GM21360 (cell line): ENCODE measurements at regions not wholly inside any gene's neighbourhood (a gene's known extent, or its start where the extent isn't known, plus 50 kb on each side); places are given as distances from the start of the nearest gene placed in this dataset.
"Not testable (repeated sequence)": the region's sequence is repeated elsewhere in the genome, so short reads cannot be mapped to it uniquely, and the experiment has no call there.

ENCODE experiments used
- ATAC-seq: cut with Tn5 transposase; IDR thresholded peaks from one replicate; pipeline ENCODE4 v1.9.1; 2021; ENCODE audit warnings: mild to moderate bottlenecking, moderate library complexity; ENCODE audit not compliant: unreplicated experiment

GRCh38 chr10:2222631-2223030 lies 485.3 kb upstream of the ADARB2 start:
- no peak for ATAC-seq

- no peak for ATAC-seq
Measured at GRCh38 chr10:2214805-2215204, 477.5 kb upstream of the ADARB2 start.

- ATAC-seq = no peak
Measured at GRCh38 chr10:2214092-2214491, 476.8 kb upstream of the ADARB2 start.

GRCh38 chr10:2212244-2212834 lies 475.0 kb upstream of the ADARB2 start:
- ATAC-seq = no peak

GRCh38 chr10:2210088-2210487 lies 472.8 kb upstream of the ADARB2 start:
- ATAC-seq = no peak

- ATAC-seq = no peak
Measured at GRCh38 chr10:2208106-2208505, 470.8 kb upstream of the ADARB2 start.

GRCh38 chr10:2207246-2207922 lies 470.1 kb upstream of the ADARB2 start:
- ATAC-seq = no peak

- no peak for ATAC-seq
Measured at GRCh38 chr10:2205406-2205805, 468.1 kb upstream of the ADARB2 start.

GRCh38 chr10:2202401-2202800 lies 465.1 kb upstream of the ADARB2 start:
- no peak for ATAC-seq

- no peak for ATAC-seq
Measured at GRCh38 chr10:2201534-2202099, 464.3 kb upstream of the ADARB2 start.

- no peak for ATAC-seq
Measured at GRCh38 chr10:2197663-2198062, 460.3 kb upstream of the ADARB2 start.

- no peak for ATAC-seq
Measured at GRCh38 chr10:2196272-2196671, 458.9 kb upstream of the ADARB2 start.

- not testable (repeated sequence) for ATAC-seq
Measured at GRCh38 chr10:2189356-2189755, 452.0 kb upstream of the ADARB2 start.

- no peak for ATAC-seq
Measured at GRCh38 chr10:2188371-2188770, 451.0 kb upstream of the ADARB2 start.

- no peak for ATAC-seq
Measured at GRCh38 chr10:2173327-2173726, 436.0 kb upstream of the ADARB2 start.

- ATAC-seq = no peak
Measured at GRCh38 chr10:2165771-2166460, 428.6 kb upstream of the ADARB2 start.

GRCh38 chr10:2150288-2150687 lies 413.0 kb upstream of the ADARB2 start:
- no peak for ATAC-seq

GRCh38 chr10:2145926-2146478 lies 408.7 kb upstream of the ADARB2 start:
- ATAC-seq = no peak

- no peak for ATAC-seq
Measured at GRCh38 chr10:2145491-2145890, 408.2 kb upstream of the ADARB2 start.

- ATAC-seq = no peak
Measured at GRCh38 chr10:2144584-2144983, 407.3 kb upstream of the ADARB2 start.

GRCh38 chr10:2143213-2143835 lies 406.0 kb upstream of the ADARB2 start:
- ATAC-seq = no peak
